MM.1S (cell line): ENCODE measurements at regions not wholly inside any gene's neighbourhood (a gene's known extent, or its start where the extent isn't known, plus 50 kb on each side); places are given as distances from the start of the nearest gene placed in this dataset.

Experiments used
- EZH2 ChIP-seq: fragments of 300-600 bp; sonication (generic); optimal IDR thresholded peaks from 2 replicates; pipeline ENCODE3; 2017; ENCODE audit warnings: low read depth, mild to moderate bottlenecking, antibody characterized with exemption, low read length, mixed read lengths
- EZH2phosphoT487 ChIP-seq: fragments of 300-600 bp; sonication (generic); IDR thresholded peaks from 2 replicates; pipeline ENCODE4 v1.6.1; 2018; ENCODE audit warnings: antibody characterized with exemption, low read length
- TF ChIP-seq, protein P1 (sequence below): fragments of 300-600 bp; sonication (generic); IDR thresholded peaks from 2 replicates; pipeline ENCODE4 v1.5.1; 2016; ENCODE audit warnings: antibody characterized with exemption, low read length, mixed read lengths

DNA sequence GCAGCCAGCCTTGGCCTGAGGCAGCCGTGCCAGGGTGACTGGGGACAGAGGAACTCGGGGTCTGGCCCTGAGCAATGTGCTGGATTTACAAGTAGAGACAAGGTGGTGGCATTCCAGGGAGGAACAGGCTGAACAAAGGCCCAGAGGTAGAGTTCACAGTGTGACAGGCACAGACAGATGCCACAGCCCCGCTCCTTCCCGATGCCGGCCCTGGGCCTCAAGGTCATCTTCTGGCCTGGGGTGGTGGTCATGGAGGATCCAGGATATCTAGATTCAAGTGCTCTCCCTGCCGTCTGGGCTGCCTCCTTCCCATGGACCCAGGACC is 68.9 kb upstream of the COL13A1 start:
- TF ChIP-seq, protein P1, sequence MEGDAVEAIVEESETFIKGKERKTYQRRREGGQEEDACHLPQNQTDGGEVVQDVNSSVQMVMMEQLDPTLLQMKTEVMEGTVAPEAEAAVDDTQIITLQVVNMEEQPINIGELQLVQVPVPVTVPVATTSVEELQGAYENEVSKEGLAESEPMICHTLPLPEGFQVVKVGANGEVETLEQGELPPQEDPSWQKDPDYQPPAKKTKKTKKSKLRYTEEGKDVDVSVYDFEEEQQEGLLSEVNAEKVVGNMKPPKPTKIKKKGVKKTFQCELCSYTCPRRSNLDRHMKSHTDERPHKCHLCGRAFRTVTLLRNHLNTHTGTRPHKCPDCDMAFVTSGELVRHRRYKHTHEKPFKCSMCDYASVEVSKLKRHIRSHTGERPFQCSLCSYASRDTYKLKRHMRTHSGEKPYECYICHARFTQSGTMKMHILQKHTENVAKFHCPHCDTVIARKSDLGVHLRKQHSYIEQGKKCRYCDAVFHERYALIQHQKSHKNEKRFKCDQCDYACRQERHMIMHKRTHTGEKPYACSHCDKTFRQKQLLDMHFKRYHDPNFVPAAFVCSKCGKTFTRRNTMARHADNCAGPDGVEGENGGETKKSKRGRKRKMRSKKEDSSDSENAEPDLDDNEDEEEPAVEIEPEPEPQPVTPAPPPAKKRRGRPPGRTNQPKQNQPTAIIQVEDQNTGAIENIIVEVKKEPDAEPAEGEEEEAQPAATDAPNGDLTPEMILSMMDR = no peak
- TF ChIP-seq EZH2 = no peak
- TF ChIP-seq EZH2phosphoT487 = no peak
